Fibroblast of the aortic adventitia (primary cell): ENCODE measurements at regions not wholly inside any gene's neighbourhood (a gene's known extent, or its start where the extent isn't known, plus 50 kb on each side); places are given as distances from the start of the nearest gene placed in this dataset.

Experiments
- DNase-seq: peaks from one replicate; pipeline ENCODE4 v3.0.0-alpha.2; 2010; ENCODE audit warnings: low read depth
- H3K4me3 ChIP-seq: 2 replicates; pipeline ENCODE4 v1.5.1; 2011; ENCODE audit warnings: low read depth, mild to moderate bottlenecking, control low read depth, low read length, moderate library complexity
- TF ChIP-seq, protein P1 (sequence below): IDR thresholded peaks from 2 replicates; pipeline ENCODE4 v1.5.1; 2011; ENCODE audit warnings: mild to moderate bottlenecking, low read length, control low read depth, inconsistent platforms; ENCODE audit not compliant: insufficient read depth

DNA sequence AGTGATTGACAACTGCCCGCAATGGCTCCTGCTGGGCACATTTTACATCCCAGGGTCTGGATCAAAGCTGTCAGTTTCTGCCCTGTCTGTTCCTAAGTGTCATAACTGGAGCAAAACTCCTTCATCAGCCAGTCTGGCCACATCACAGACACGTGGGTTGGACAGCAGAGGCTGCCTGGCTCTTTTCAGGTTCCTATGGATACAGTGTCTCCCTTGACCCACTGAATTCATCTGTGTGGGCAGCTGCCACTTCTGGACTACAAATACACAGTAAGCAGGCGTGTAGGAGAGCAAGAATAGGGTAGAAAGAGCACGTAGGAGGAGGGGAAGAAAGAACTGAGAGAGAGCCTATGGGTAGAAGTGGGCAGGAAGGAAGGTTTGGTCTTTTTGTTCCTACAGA is 238.0 kb downstream of the ENC1 start:
- no peak overlapping the region for H3K4me3 ChIP-seq
- DNase-seq = no peak
- TF ChIP-seq, protein P1, sequence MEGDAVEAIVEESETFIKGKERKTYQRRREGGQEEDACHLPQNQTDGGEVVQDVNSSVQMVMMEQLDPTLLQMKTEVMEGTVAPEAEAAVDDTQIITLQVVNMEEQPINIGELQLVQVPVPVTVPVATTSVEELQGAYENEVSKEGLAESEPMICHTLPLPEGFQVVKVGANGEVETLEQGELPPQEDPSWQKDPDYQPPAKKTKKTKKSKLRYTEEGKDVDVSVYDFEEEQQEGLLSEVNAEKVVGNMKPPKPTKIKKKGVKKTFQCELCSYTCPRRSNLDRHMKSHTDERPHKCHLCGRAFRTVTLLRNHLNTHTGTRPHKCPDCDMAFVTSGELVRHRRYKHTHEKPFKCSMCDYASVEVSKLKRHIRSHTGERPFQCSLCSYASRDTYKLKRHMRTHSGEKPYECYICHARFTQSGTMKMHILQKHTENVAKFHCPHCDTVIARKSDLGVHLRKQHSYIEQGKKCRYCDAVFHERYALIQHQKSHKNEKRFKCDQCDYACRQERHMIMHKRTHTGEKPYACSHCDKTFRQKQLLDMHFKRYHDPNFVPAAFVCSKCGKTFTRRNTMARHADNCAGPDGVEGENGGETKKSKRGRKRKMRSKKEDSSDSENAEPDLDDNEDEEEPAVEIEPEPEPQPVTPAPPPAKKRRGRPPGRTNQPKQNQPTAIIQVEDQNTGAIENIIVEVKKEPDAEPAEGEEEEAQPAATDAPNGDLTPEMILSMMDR = no peak

DNA sequence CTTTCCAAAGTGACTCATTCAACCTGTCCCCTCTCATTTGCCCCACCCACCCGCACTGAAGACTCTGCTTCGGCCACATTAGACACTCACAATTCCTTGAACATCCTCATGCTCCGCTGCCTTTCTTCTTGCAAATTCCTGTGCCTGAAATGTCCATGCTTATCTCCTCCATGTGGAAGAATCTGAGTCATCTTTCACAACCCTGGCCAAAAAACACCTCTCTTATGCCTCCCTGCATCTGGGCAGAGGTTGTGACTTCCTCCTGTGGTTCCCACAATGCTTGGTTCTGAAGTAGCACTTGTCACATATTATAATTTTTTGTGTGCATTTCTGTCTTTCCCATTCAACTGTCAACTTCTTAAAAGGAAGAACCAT is 238.6 kb downstream of the ENC1 start:
- TF ChIP-seq, protein P1 = no peak
- no peak overlapping the region for H3K4me3 ChIP-seq
- DNase-seq = peak; percentile 30

GRCh38 chr5:74401281-74401945 is 239.1 kb downstream of the ENC1 start:
- peak; percentile 23 for DNase-seq
- TF ChIP-seq, protein P1 = no peak

GRCh38 chr5:74400067-74400466 is 240.5 kb downstream of the ENC1 start:
- TF ChIP-seq, protein P1 = no peak
- DNase-seq = peak; percentile 14
- no peak overlapping the region for H3K4me3 ChIP-seq

More at GRCh38 chr5:74401281-74401945, 239.1 kb downstream of the ENC1 start:
- H3K4me3 ChIP-seq = no peak overlapping the region

- no peak overlapping the region for H3K4me3 ChIP-seq
- DNase-seq = peak; percentile 13
- TF ChIP-seq, protein P1 = no peak
Measured at GRCh38 chr5:74396913-74397622, 243.5 kb downstream of the ENC1 start.

DNA sequence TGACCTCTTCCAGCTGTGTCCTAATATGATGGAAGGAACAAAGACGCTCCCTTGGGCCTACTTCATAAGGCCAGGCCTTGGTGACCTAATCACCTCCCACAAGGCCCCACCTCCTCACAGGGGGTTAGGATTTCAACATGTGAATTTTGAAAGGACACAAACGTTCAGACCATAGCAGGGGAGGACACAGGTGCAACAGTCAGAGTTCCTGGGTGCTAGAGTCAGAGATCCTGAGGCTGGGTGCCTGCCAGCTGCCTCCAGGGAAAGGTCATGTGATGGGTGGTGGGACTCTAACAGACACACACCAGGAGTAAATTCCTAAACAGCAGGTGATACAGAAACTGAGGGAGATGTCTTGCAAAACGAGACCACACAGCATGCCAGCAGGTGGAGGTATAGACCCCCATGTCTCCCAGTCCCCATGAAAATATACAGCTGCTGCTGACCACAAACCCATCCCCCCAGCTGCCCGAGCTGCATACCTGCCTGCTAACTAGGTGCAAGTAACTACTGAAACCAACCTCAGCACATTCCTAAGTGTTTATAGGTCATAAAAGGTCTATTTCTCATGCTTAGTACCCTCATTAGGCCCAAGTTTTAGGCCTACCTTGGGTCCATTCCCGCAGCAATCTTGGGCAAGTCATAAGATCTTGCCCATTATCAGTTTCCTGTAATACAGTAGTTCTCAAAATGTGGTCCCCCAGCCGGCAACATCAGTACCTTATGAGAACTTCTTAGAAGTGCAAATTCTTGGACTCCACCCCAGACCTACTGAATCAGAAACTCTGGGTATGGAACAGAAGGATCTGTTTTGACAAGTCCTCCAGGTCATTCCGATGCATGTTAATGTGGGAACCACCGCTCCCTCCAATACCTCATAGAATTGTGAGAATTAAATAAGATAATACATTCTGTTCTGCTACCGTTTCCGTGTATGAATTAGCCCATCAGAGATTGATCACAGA is 245.3 kb downstream of the ENC1 start:
- TF ChIP-seq, protein P1 = no peak
- DNase-seq = no peak
- no peak overlapping the region for H3K4me3 ChIP-seq
